H9 (cell line): ENCODE measurements at regions not wholly inside any gene's neighbourhood (a gene's known extent, or its start where the extent isn't known, plus 50 kb on each side); places are given as distances from the start of the nearest gene placed in this dataset.

Source experiments
- DNase-seq: peaks from one replicate; pipeline ENCODE4 v3.0.0-alpha.2; 2017
- H2AFZ ChIP-seq: one replicate; pipeline ENCODE4 v1.6.1; 2013; ENCODE audit warnings: mild to moderate bottlenecking, low read length, control low read depth, moderate library complexity
- H2AK5ac ChIP-seq: 2 replicates; pipeline ENCODE4 v1.6.1; 2013; ENCODE audit warnings: low read length, control low read depth, mixed read lengths; ENCODE audit not compliant: insufficient read length
- H2BK120ac ChIP-seq: one replicate; pipeline ENCODE4 v1.6.1; 2013; ENCODE audit warnings: low read depth, mild to moderate bottlenecking, low read length, control low read depth, inconsistent platforms; ENCODE audit not compliant: poor library complexity, severe bottlenecking
- H2BK12ac ChIP-seq: 2 replicates; pipeline ENCODE4 v1.6.1; 2013; ENCODE audit warnings: low read length, control low read depth, mixed read lengths, low read depth; ENCODE audit not compliant: insufficient read length
- H2BK15ac ChIP-seq: 2 replicates; pipeline ENCODE4 v1.6.1; 2013; ENCODE audit warnings: low read depth, low read length, control low read depth
- H2BK20ac ChIP-seq: one replicate; pipeline ENCODE4 v1.6.1; 2013; ENCODE audit warnings: low read depth, mild to moderate bottlenecking, low read length, control low read depth, inconsistent platforms; ENCODE audit not compliant: poor library complexity, severe bottlenecking
- H2BK5ac ChIP-seq: 2 replicates; pipeline ENCODE4 v1.6.1; 2013; ENCODE audit warnings: low read length, control low read depth, mixed read lengths; ENCODE audit not compliant: insufficient read length
- H3K14ac ChIP-seq: 2 replicates; pipeline ENCODE4 v1.6.1; 2013; ENCODE audit warnings: low read length, control low read depth; ENCODE audit not compliant: insufficient read depth
- H3K18ac ChIP-seq: 2 replicates; pipeline ENCODE4 v1.6.1; 2013; ENCODE audit warnings: low read depth, mild to moderate bottlenecking, mixed read lengths, low read length, control low read depth; ENCODE audit not compliant: insufficient read length
- H3K23ac ChIP-seq: 2 replicates; pipeline ENCODE4 v1.6.1; 2013; ENCODE audit warnings: low read length, control low read depth, mixed read lengths, low read depth; ENCODE audit not compliant: insufficient read length
- H3K23me2 ChIP-seq: 2 replicates; pipeline ENCODE4 v1.6.1; 2013; ENCODE audit warnings: low read depth, mild to moderate bottlenecking, mixed read lengths, low read length, control low read depth; ENCODE audit not compliant: insufficient read length, poor library complexity, severe bottlenecking
- H3K27ac ChIP-seq: 2 replicates; pipeline ENCODE4 v1.5.1; 2013; ENCODE audit warnings: low read length, control low read depth, mixed read lengths, low read depth; ENCODE audit not compliant: insufficient read length
- H3K27me3 ChIP-seq: 2 replicates; pipeline ENCODE4 v1.6.1; 2013; ENCODE audit warnings: low read length, control low read depth, inconsistent platforms; ENCODE audit not compliant: insufficient read depth
- H3K4ac ChIP-seq: 2 replicates; pipeline ENCODE4 v1.6.1; 2013; ENCODE audit warnings: low read depth, mild to moderate bottlenecking, control low read depth, inconsistent platforms, low read length, moderate library complexity
- H3K4me1 ChIP-seq: 2 replicates; pipeline ENCODE4 v1.6.1; 2013; ENCODE audit warnings: low read length, control low read depth, inconsistent platforms; ENCODE audit not compliant: insufficient read depth
- H3K4me2 ChIP-seq: 2 replicates; pipeline ENCODE4 v1.6.1; 2013; ENCODE audit warnings: low read length, control low read depth, mixed read lengths; ENCODE audit not compliant: insufficient read length, insufficient read depth
- H3K56ac ChIP-seq: 2 replicates; pipeline ENCODE4 v1.6.1; 2013; ENCODE audit warnings: low read depth, mild to moderate bottlenecking, mixed read lengths, low read length, control low read depth; ENCODE audit not compliant: insufficient read length
- H3K79me1 ChIP-seq: 2 replicates; pipeline ENCODE4 v1.6.1; 2013; ENCODE audit warnings: low read depth, mild to moderate bottlenecking, moderate library complexity, low read length, control low read depth, inconsistent platforms; ENCODE audit not compliant: insufficient read depth, poor library complexity, severe bottlenecking
- H3K79me2 ChIP-seq: 2 replicates; pipeline ENCODE4 v1.6.1; 2013; ENCODE audit warnings: low read length, control low read depth, inconsistent platforms; ENCODE audit not compliant: insufficient read depth
- H3K9ac ChIP-seq: 2 replicates; pipeline ENCODE4 v1.6.1; 2013; ENCODE audit warnings: low read length, control low read depth, mixed read lengths; ENCODE audit not compliant: insufficient read length; ENCODE audit errors: extremely low read depth
- H3K9me3 ChIP-seq: one replicate; pipeline ENCODE4 v1.6.1; 2013; ENCODE audit warnings: low read depth, low read length, inconsistent platforms; ENCODE audit not compliant: control insufficient read depth
- H3T11ph ChIP-seq: one replicate; pipeline ENCODE4 v1.6.1; 2013; ENCODE audit warnings: mild to moderate bottlenecking, low read length, control low read depth, inconsistent platforms
- H4K20me1 ChIP-seq: one replicate; pipeline ENCODE4 v1.6.1; 2013; ENCODE audit not compliant: control insufficient read depth, insufficient read length, insufficient read depth
- H4K5ac ChIP-seq: 2 replicates; pipeline ENCODE4 v1.6.1; 2013; ENCODE audit warnings: low read depth, mild to moderate bottlenecking, mixed read lengths, low read length, control low read depth; ENCODE audit not compliant: insufficient read length
- H4K8ac ChIP-seq: replicated peaks from 2 replicates; pipeline ENCODE4 v1.6.1; 2013; ENCODE audit warnings: low read length, control low read depth, mixed read lengths, low read depth; ENCODE audit not compliant: insufficient read length
- H4K91ac ChIP-seq: 2 replicates; pipeline ENCODE4 v1.6.1; 2013; ENCODE audit warnings: low read depth, mild to moderate bottlenecking, moderate library complexity, mixed read lengths, low read length, control low read depth; ENCODE audit not compliant: insufficient read length
- H3K27ac Mint-ChIP-seq, 3 experiments: 2 replicates in 2 of 3; 3 replicates in 1 of 3; pipeline ENCODE4 v1.8.0; 2020 to 2021; ENCODE audit warnings: mixed read lengths in 3 of 3, mild to moderate bottlenecking in 1 of 3, moderate library complexity in 1 of 3
- H3K27me3 Mint-ChIP-seq: 2 replicates; pipeline ENCODE4 v1.8.0; 2021; ENCODE audit warnings: low read depth, mild to moderate bottlenecking, moderate library complexity, mixed read lengths
- H3K36me3 Mint-ChIP-seq, 3 experiments: 2 replicates in 2 of 3; 3 replicates in 1 of 3; pipeline ENCODE4 v1.8.0; 2020 to 2021; ENCODE audit warnings: low read depth in 3 of 3, mixed read lengths in 3 of 3; ENCODE audit not compliant: insufficient read depth in 1 of 3
- H3K4me1 Mint-ChIP-seq, 2 experiments: 2 replicates each; pipeline ENCODE4 v1.8.0; 2020; ENCODE audit warnings: mixed read lengths in 2 of 2
- H3K4me3 Mint-ChIP-seq, 2 experiments: 2 replicates in 1 of 2; 3 replicates in 1 of 2; pipeline ENCODE4 v1.8.0; 2020 to 2021; ENCODE audit warnings: mild to moderate bottlenecking in 2 of 2, mixed read lengths in 2 of 2, moderate library complexity in 1 of 2
- H3K9me3 Mint-ChIP-seq, 2 experiments: 2 replicates in 1 of 2; 3 replicates in 1 of 2; pipeline ENCODE4 v1.8.0; 2020; ENCODE audit warnings: mild to moderate bottlenecking in 2 of 2, mixed read lengths in 2 of 2, moderate library complexity in 1 of 2
- CTCF ChIP-seq: fragments of 200-600 bp; sonication (generic); conservative IDR thresholded peaks from 3 replicates; pipeline ENCODE4 v1.8.0; 2021; ENCODE audit warnings: antibody characterized with exemption, mild to moderate bottlenecking
- WGBS: extraction: QIAGEN DNeasy Blood & Tissue Kit; methylation state at CpG from one replicate; pipeline ENCODE4 v1.1.7; 2013; ENCODE audit warnings: missing lambda C conversion rate, low lambda C conversion rate, mixed read lengths; ENCODE audit not compliant: insufficient read length; ENCODE audit errors: extremely low coverage; 5-methylcytosine and 5-hydroxymethylcytosine counted together

GRCh38 chr2:188207554-188207953 is 84.1 kb upstream of the GULP1 start:
- H3K14ac ChIP-seq = no peak overlapping the region
- no peak overlapping the region for H3T11ph ChIP-seq
- H3K4ac ChIP-seq = no peak overlapping the region
- TF ChIP-seq CTCF = peak; percentile 38; the same call in 2 of the 3 replicates
- no peaks in the 10 kb centered on the region for H3K9me3 ChIP-seq
- H2BK5ac ChIP-seq = no peak overlapping the region
- Mint-ChIP-seq H3K27me3 (no peaks in the 10 kb centered on the region), H3K4me1 (peaks cover 0 to 6% of the 10 kb centered on the region in 2 experiments; a peak in 2 of 4 replicates), H3K27ac (no peak overlapping the region), H3K36me3 (no peaks in the 10 kb centered on the region), H3K4me3 (no peak overlapping the region; a peak in 1 of 5 replicates), H3K9me3 (no peaks in the 10 kb centered on the region)
- H3K23ac ChIP-seq = no peak overlapping the region
- H3K18ac ChIP-seq = no peak overlapping the region
- no CpG with 5 or more reads among the region's 7 CpGs for WGBS
- H3K23me2 ChIP-seq = no peaks in the 10 kb centered on the region
- H4K91ac ChIP-seq = no peak overlapping the region
- no peak overlapping the region for H3K56ac ChIP-seq
- no peaks in the 10 kb centered on the region for H3K4me1 ChIP-seq
- no peaks in the 10 kb centered on the region for H3K79me2 ChIP-seq
- H2BK120ac ChIP-seq = no peak overlapping the region
- no peaks in the 10 kb centered on the region for H4K20me1 ChIP-seq
- H4K8ac ChIP-seq = no peak overlapping the region
- H3K27ac ChIP-seq = no peak overlapping the region
- peak; percentile 42 for DNase-seq
- no peak overlapping the region for H2BK12ac ChIP-seq
- H4K5ac ChIP-seq = no peak overlapping the region
- H2AFZ ChIP-seq = no peak overlapping the region
- no peak overlapping the region for H2BK15ac ChIP-seq
- no peak overlapping the region for H3K9ac ChIP-seq
- no peak overlapping the region for H3K4me2 ChIP-seq
- H3K79me1 ChIP-seq = no peaks in the 10 kb centered on the region
- H2AK5ac ChIP-seq = no peak overlapping the region
- H3K27me3 ChIP-seq = no peaks in the 10 kb centered on the region
- H2BK20ac ChIP-seq = no peak overlapping the region
